Astrocyte of the spinal cord (primary cell): ENCODE measurements at regions not wholly inside any gene's neighbourhood (a gene's known extent, or its start where the extent isn't known, plus 50 kb on each side); places are given as distances from the start of the nearest gene placed in this dataset.
"Not testable (repeated sequence)": the region's sequence is repeated elsewhere in the genome, so short reads cannot be mapped to it uniquely, and the experiment has no call there.

ENCODE experiments used
- DNase-seq: peaks from one replicate; pipeline ENCODE4 v3.0.0; 2011; ENCODE audit warnings: low read depth, low spot score
- H3K4me3 ChIP-seq: 2 replicates; pipeline ENCODE4 v1.5.1; 2011; ENCODE audit warnings: low read depth, mild to moderate bottlenecking, low read length, moderate library complexity
- CTCF ChIP-seq: IDR thresholded peaks from 2 replicates; pipeline ENCODE4 v1.5.1; 2012; ENCODE audit warnings: low read depth, mild to moderate bottlenecking, low read length, inconsistent platforms
- in situ Hi-C: cut with HindIII; loops from 2 replicates; pipeline ENCODE4 v1.10.0; 2017; ENCODE audit warnings: low sequenced_read_pairs

GRCh38 chr17:30580916-30581315, 103.7 kb downstream of the GOSR1 start:
- no peak overlapping the region for H3K4me3 ChIP-seq
- TF ChIP-seq CTCF: no peak
- in situ Hi-C loops: no loop called here
- DNase-seq: no peak

- DNase-seq: no peak
- no peak overlapping the region for H3K4me3 ChIP-seq
- TF ChIP-seq CTCF: no peak
- in situ Hi-C loops: no loop called here
Measured at GRCh38 chr17:30579610-30580315, 102.6 kb downstream of the GOSR1 start.

GRCh38 chr17:30578015-30578717, 101.0 kb downstream of the GOSR1 start:
- in situ Hi-C loops, H3K4me3 ChIP-seq, DNase-seq: not testable (repeated sequence)
